SK-N-SH (cell line): ENCODE measurements at regions not wholly inside any gene's neighbourhood (a gene's known extent, or its start where the extent isn't known, plus 50 kb on each side); places are given as distances from the start of the nearest gene placed in this dataset.

Experiments used
- CTCF ChIA-PET: fragments of 300-600, 350-600 bp; formaldehyde crosslinking; extraction: SDS; loops from one replicate; lab custom pipeline; 2021; lab: Yijun Ruan, JAX
- POLR2A ChIA-PET: fragments of 350-600 bp; sonication (Branson Sonifier 250); formaldehyde crosslinking; extraction: SDS; loops from one replicate; lab custom pipeline; 2020; ENCODE audit warnings: antibody characterized with exemption, inconsistent platforms; lab: Yijun Ruan, JAX
- DNase-seq: peaks from one replicate; pipeline ENCODE4 v3.0.0; 2012
- H2AFZ ChIP-seq: fragments of 200-600 bp; sonication (generic); 2 replicates; pipeline ENCODE4 v1.8.1; 2016; ENCODE audit warnings: antibody characterized with exemption, mild to moderate bottlenecking, low read depth
- H3F3A ChIP-seq: fragments of 200-600 bp; sonication (generic); replicated peaks from 2 replicates; pipeline ENCODE3; 2016; ENCODE audit warnings: antibody characterized with exemption, mild to moderate bottlenecking; ENCODE audit not compliant: insufficient read depth
- H3K27ac ChIP-seq, 2 experiments: fragments of 200-500 bp in 1 of 2; fragments of 200-600 bp in 1 of 2; sonication (Bioruptor generic) in 1 of 2; sonication (generic), shearing (Covaris generic) in 1 of 2; 2 replicates each; pipeline versions ENCODE4 v1.5.1 to v1.6.1; 2014 to 2016; ENCODE audit warnings: low read depth in 2 of 2, inconsistent platforms in 1 of 2, low read length in 1 of 2, mild to moderate bottlenecking in 1 of 2, mixed read lengths in 1 of 2
- H3K27me3 ChIP-seq: fragments of 200-600 bp; sonication (generic), shearing (Covaris generic); 2 replicates; pipeline ENCODE4 v1.6.1; 2016; ENCODE audit warnings: mixed run types; ENCODE audit not compliant: insufficient read depth
- H3K36me3 ChIP-seq, 2 experiments: fragments of 200-500 bp in 1 of 2; fragments of 200-600 bp in 1 of 2; sonication (Bioruptor generic) in 1 of 2; sonication (generic) in 1 of 2; replicated peaks in 1 of 2; 2 replicates each; pipeline versions ENCODE3 to v1.5.1; 2014 to 2016; ENCODE audit warnings: low read length in 1 of 2, mild to moderate bottlenecking in 1 of 2; ENCODE audit not compliant: insufficient read depth in 2 of 2, control insufficient read depth in 1 of 2
- H3K4me1 ChIP-seq, 2 experiments: fragments of 200-500 bp in 1 of 2; fragments of 200-600 bp in 1 of 2; sonication (Bioruptor generic) in 1 of 2; sonication (generic), shearing (Covaris generic) in 1 of 2; 2 replicates each; pipeline versions ENCODE4 v1.5.1 to v1.6.1; 2014 to 2016; ENCODE audit warnings: low read depth in 1 of 2, low read length in 1 of 2, mixed run types in 1 of 2; ENCODE audit not compliant: insufficient read depth in 2 of 2, control insufficient read depth in 1 of 2
- H3K4me2 ChIP-seq: fragments of 200-600 bp; sonication (generic), shearing (Covaris generic); 2 replicates; pipeline ENCODE4 v1.6.1; 2017; ENCODE audit warnings: mixed run types
- H3K4me3 ChIP-seq, 2 experiments: fragments of 200-500 bp in 1 of 2; fragments of 200-600 bp in 1 of 2; sonication (Bioruptor generic) in 1 of 2; sonication (generic), shearing (Covaris generic) in 1 of 2; 2 replicates each; pipeline versions ENCODE4 v1.5.1 to v1.8.1; 2014 to 2016; ENCODE audit warnings: low read depth in 2 of 2, inconsistent platforms in 1 of 2, low read length in 1 of 2, mild to moderate bottlenecking in 1 of 2, mixed read lengths in 1 of 2, moderate library complexity in 1 of 2
- H3K79me2 ChIP-seq: fragments of 200-600 bp; sonication (generic); 2 replicates; pipeline ENCODE4 v1.8.1; 2017; ENCODE audit warnings: mild to moderate bottlenecking; ENCODE audit not compliant: insufficient read depth
- H3K9ac ChIP-seq: fragments of 200-600 bp; sonication (generic); 2 replicates; pipeline ENCODE4 v1.6.1; 2017; ENCODE audit warnings: mixed run types
- H3K9me2 ChIP-seq: fragments of 200-600 bp; sonication (generic); 2 replicates; pipeline ENCODE4 v1.6.1; 2017; ENCODE audit warnings: mixed run types
- H3K9me3 ChIP-seq: fragments of 200-600 bp; sonication (generic); 2 replicates; pipeline ENCODE4 v1.6.1; 2017; ENCODE audit warnings: mixed run types, mild to moderate bottlenecking, moderate library complexity
- H4K20me1 ChIP-seq: fragments of 200-600 bp; sonication (generic); 2 replicates; pipeline ENCODE4 v1.6.1; 2017; ENCODE audit warnings: mild to moderate bottlenecking, mixed run types; ENCODE audit not compliant: insufficient read depth
- CHD2 ChIP-seq: fragments of 150-350 bp; IDR thresholded peaks from 2 replicates; pipeline ENCODE4 v1.6.1; 2018; ENCODE audit warnings: low read length; ENCODE audit not compliant: partially characterized antibody
- ELF1 ChIP-seq: IDR thresholded peaks from 2 replicates; pipeline ENCODE4 v1.4.0; 2012
- EP300 ChIP-seq, 2 experiments: IDR thresholded peaks; 2 replicates each; pipeline versions ENCODE4 v1.4.0 to v1.6.1; 2012; ENCODE audit warnings: borderline replicate concordance in 1 of 2, low read depth in 1 of 2, low read length in 1 of 2
- EZH2phosphoT487 ChIP-seq: fragments of 200-600 bp; sonication (generic); IDR thresholded peaks from 2 replicates; pipeline ENCODE4 v1.6.1; 2017; ENCODE audit warnings: low read depth, mixed run types, mild to moderate bottlenecking, antibody characterized with exemption, moderate library complexity, borderline replicate concordance
- FOSL2 ChIP-seq: IDR thresholded peaks from 2 replicates; pipeline ENCODE4 v1.4.0; 2012; ENCODE audit warnings: low read depth, mild to moderate bottlenecking, moderate library complexity, borderline replicate concordance
- FOXJ3 ChIP-seq: sonication (generic); formaldehyde crosslinking; IDR thresholded peaks from 2 replicates; pipeline ENCODE4 v1.5.1; 2020; ENCODE audit warnings: mild to moderate bottlenecking, missing genetic modification reagents
- FOXM1 ChIP-seq: IDR thresholded peaks from 2 replicates; pipeline ENCODE4 v1.4.0; 2012; ENCODE audit warnings: low read depth, mild to moderate bottlenecking
- GABPA ChIP-seq: IDR thresholded peaks from 2 replicates; pipeline ENCODE4 v1.4.0; 2012; ENCODE audit warnings: low read depth, mild to moderate bottlenecking
- JUND ChIP-seq: IDR thresholded peaks from 2 replicates; pipeline ENCODE4 v1.4.0; 2012
- MEF2A ChIP-seq: IDR thresholded peaks from 2 replicates; pipeline ENCODE4 v1.4.0; 2012; ENCODE audit warnings: low read depth, borderline replicate concordance
- NFIC ChIP-seq: IDR thresholded peaks from 2 replicates; pipeline ENCODE4 v1.4.0; 2012; ENCODE audit warnings: borderline replicate concordance
- NRF1 ChIP-seq: IDR thresholded peaks from 2 replicates; pipeline ENCODE4 v1.6.1; 2012; ENCODE audit warnings: low read depth, mild to moderate bottlenecking, low read length
- RAD21 ChIP-seq: IDR thresholded peaks from 2 replicates; pipeline ENCODE4 v1.6.1; 2012; ENCODE audit warnings: mild to moderate bottlenecking, low read length
- RFX5 ChIP-seq: IDR thresholded peaks from 2 replicates; pipeline ENCODE4 v1.6.1; 2012; ENCODE audit warnings: mild to moderate bottlenecking, improper control_type of control experiment, low read length
- TCF12 ChIP-seq: IDR thresholded peaks from 2 replicates; pipeline ENCODE4 v1.4.0; 2012
- YY1 ChIP-seq: IDR thresholded peaks from 2 replicates; pipeline ENCODE4 v1.4.0; 2012; ENCODE audit warnings: low read depth, mild to moderate bottlenecking
- WGBS: methylation state at CpG from one replicate; pipeline ENCODE4 v1.1.6; 2017; ENCODE audit warnings: low lambda C conversion rate; 5-methylcytosine and 5-hydroxymethylcytosine counted together
- TF ChIP-seq, protein P1 (sequence below): IDR thresholded peaks from 2 replicates; pipeline ENCODE4 v1.4.0; 2012; ENCODE audit warnings: low read depth
- TF ChIP-seq, protein P2 (sequence below): IDR thresholded peaks from 2 replicates; pipeline ENCODE4 v1.4.0; 2012; ENCODE audit warnings: low read depth, borderline replicate concordance
- TF ChIP-seq, protein P3 (sequence below): IDR thresholded peaks from 2 replicates; pipeline ENCODE4; 2012

DNA sequence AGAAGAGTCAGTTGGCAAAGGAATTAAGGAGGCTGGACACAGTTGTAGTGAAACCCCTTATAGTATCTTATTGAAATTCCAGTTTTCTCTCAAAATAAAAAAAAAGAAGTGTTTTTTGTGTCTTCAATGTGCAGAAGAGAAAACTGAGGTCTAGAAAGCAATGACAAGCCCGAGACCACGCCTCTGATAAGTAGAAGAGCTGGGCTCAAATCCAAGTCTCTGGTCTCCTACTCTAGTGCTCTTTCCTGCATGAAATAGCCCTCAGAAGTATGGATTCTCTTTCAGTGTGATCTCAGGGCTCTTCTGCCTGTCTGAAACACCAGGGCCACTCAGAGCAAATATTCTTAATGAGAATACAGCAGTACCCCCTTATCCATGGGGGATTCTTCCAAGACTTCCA is 200.9 kb downstream of the KIF18A start:
- H3K27me3 ChIP-seq = no peaks in the 10 kb centered on the region
- TF ChIP-seq NRF1 (no peak), RFX5 (no peak), MEF2A (no peak), JUND (no peak), CHD2 (no peak), NFIC (no peak), FOXJ3 (no peak), GABPA (no peak), FOXM1 (no peak), EP300 (IDR thresholded peaks at IDR 0.05; ENCODE audit: borderline replicate concordance in 1 of 2, low read depth in 1 of 2, low read length in 1 of 2) (no peak), RAD21 (no peak), FOSL2 (no peak)
- TF ChIP-seq, protein P1, sequence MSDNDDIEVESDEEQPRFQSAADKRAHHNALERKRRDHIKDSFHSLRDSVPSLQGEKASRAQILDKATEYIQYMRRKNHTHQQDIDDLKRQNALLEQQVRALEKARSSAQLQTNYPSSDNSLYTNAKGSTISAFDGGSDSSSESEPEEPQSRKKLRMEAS = no peak
- TF ChIP-seq, protein P2, sequence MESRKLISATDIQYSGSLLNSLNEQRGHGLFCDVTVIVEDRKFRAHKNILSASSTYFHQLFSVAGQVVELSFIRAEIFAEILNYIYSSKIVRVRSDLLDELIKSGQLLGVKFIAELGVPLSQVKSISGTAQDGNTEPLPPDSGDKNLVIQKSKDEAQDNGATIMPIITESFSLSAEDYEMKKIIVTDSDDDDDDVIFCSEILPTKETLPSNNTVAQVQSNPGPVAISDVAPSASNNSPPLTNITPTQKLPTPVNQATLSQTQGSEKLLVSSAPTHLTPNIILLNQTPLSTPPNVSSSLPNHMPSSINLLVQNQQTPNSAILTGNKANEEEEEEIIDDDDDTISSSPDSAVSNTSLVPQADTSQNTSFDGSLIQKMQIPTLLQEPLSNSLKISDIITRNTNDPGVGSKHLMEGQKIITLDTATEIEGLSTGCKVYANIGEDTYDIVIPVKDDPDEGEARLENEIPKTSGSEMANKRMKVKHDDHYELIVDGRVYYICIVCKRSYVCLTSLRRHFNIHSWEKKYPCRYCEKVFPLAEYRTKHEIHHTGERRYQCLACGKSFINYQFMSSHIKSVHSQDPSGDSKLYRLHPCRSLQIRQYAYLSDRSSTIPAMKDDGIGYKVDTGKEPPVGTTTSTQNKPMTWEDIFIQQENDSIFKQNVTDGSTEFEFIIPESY = no peak
- TF ChIP-seq, protein P3, sequence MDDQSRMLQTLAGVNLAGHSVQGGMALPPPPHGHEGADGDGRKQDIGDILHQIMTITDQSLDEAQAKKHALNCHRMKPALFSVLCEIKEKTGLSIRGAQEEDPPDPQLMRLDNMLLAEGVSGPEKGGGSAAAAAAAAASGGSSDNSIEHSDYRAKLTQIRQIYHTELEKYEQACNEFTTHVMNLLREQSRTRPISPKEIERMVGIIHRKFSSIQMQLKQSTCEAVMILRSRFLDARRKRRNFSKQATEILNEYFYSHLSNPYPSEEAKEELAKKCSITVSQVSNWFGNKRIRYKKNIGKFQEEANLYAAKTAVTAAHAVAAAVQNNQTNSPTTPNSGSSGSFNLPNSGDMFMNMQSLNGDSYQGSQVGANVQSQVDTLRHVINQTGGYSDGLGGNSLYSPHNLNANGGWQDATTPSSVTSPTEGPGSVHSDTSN = no peak
- TF ChIP-seq, all 33 proteins: peak for 0
- no peaks in the 10 kb centered on the region for H4K20me1 ChIP-seq
- no peak overlapping the region for H3K4me2 ChIP-seq
- H3K4me1 ChIP-seq = peaks cover 0 to 14% of the 10 kb centered on the region in 2 experiments; a peak in 2 of 4 replicates
- H3F3A ChIP-seq = peaks cover 23% of the 10 kb centered on the region
- H3K9me3 ChIP-seq = no peaks in the 10 kb centered on the region
- H3K9ac ChIP-seq = no peak overlapping the region
- H3K79me2 ChIP-seq = no peaks in the 10 kb centered on the region
- no peak for DNase-seq
- ChIA-PET POLR2A (no interaction called here), CTCF (no interaction called here)
- H3K4me3 ChIP-seq = no peak overlapping the region
- H3K36me3 ChIP-seq = no peaks in the 10 kb centered on the region
- 39% methylated on average over 2 of the region's 2 CpGs for WGBS
- H3K27ac ChIP-seq = no peak overlapping the region
- H2AFZ ChIP-seq = no peak overlapping the region
- H3K9me2 ChIP-seq = no peaks in the 10 kb centered on the region

DNA sequence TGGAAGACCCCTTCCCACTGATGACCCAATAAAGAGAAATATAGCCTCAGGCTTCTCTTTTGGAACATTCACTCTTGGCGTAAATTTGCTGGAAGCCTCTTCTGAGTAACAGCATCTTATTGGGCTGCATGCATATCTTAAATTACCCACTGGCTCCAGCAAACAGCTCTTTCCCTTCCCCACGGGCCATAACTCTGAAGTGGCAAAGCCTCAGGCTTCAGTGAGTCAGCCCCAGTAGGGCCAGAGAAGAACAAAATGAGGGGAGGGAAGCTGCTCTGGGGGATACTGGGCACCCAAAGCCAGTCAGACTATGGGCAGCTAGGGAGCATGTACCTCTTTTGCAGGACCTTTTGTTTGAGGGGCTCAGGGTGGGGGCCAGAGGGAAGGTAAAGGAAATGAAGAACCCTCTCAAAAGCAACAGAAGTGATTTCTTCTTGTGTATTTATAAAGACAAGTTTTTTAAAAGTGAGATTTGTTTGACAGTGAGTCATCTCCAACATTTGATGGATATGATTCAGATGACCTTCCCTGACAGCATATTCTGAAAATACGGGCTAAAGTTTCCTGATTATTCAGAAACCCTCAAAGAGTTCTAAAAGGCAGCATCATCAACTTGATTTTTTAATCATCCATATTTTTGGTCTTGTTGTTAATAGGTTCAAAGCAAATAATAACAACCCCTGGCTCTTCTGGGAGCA is 203.4 kb downstream of the KIF18A start:
- Histone ChIP-seq H3K27me3 (no peaks in the 10 kb centered on the region), H2AFZ (peak overlapping the region; percentile 83; the same call in 1 of the 2 replicates), H3K27ac (peak overlapping the region in 1 of 2 experiments; percentile 66; a peak in 2 of 4 replicates), H3F3A (peaks cover 23% of the 10 kb centered on the region), H3K36me3 (no peaks in the 10 kb centered on the region), H3K9me2 (no peaks in the 10 kb centered on the region), H3K4me1 (peaks cover 0 to 14% of the 10 kb centered on the region in 2 experiments; a peak in 2 of 4 replicates), H4K20me1 (no peaks in the 10 kb centered on the region), H3K4me2 (peak overlapping the region; percentile 54), H3K9me3 (no peaks in the 10 kb centered on the region), H3K9ac (peak overlapping the region; percentile 34; the same call in 1 of the 2 replicates), H3K4me3 (peak overlapping the region in 1 of 2 experiments; percentile 9; a peak in 1 of 4 replicates), H3K79me2 (no peaks in the 10 kb centered on the region)
- TF ChIP-seq TCF12 (peak; percentile 25; the same call in 1 of the 2 replicates), FOSL2 (peak; percentile 21; the same call in 1 of the 2 replicates), EZH2phosphoT487 (no peak), ELF1 (no peak), EP300 (IDR thresholded peaks at IDR 0.05; ENCODE audit: borderline replicate concordance in 1 of 2, low read depth in 1 of 2, low read length in 1 of 2) (peak in 1 of 2 experiments; percentile 37; a peak in 2 of 4 replicates), YY1 (0 out of 2 replicates have a peak, but pooled peaks have one; percentile 27)
- TF ChIP-seq, protein P3 = peak; percentile 79
- DNase-seq = no peak
- ChIA-PET POLR2A (no interaction called here), CTCF (no interaction called here)
- WGBS = 13% methylated on average over 3 of the region's 3 CpGs
